OCI-LY3 (cell line): ENCODE measurements at regions not wholly inside any gene's neighbourhood (a gene's known extent, or its start where the extent isn't known, plus 50 kb on each side); places are given as distances from the start of the nearest gene placed in this dataset.

Experiments
- H2AFZ ChIP-seq: fragments of 200-600, 300-600 bp; shearing (Covaris generic); 2 replicates; pipeline ENCODE4 v1.6.0; 2014; ENCODE audit warnings: antibody characterized with exemption, low read depth, low read length
- H3K27ac ChIP-seq: fragments of 200-600, 300-600 bp; sonication (generic); 2 replicates; pipeline ENCODE4 v1.5.1; 2014; ENCODE audit warnings: mild to moderate bottlenecking, low read length, moderate library complexity, mixed read lengths
- H3K27me3 ChIP-seq: fragments of 200-600, 300-600 bp; sonication (generic); 2 replicates; pipeline ENCODE4 v1.6.1; 2014; ENCODE audit warnings: low read depth, low read length, mixed read lengths
- H3K36me3 ChIP-seq: fragments of 200-600, 300-600 bp; sonication (generic); replicated peaks from 2 replicates; pipeline ENCODE3; 2014; ENCODE audit warnings: low read depth, low read length, mixed read lengths
- H3K4me1 ChIP-seq: fragments of 300-600, 200-600 bp; sonication (generic); 2 replicates; pipeline ENCODE4 v1.6.1; 2014; ENCODE audit warnings: low read length, mixed read lengths
- H3K4me2 ChIP-seq: fragments of 200-600, 300-600 bp; sonication (generic); 2 replicates; pipeline ENCODE4 v1.6.1; 2014; ENCODE audit warnings: low read length, mixed read lengths
- H3K4me3 ChIP-seq: fragments of 300-600, 200-600 bp; sonication (generic); 2 replicates; pipeline ENCODE4 v1.5.1; 2014; ENCODE audit warnings: antibody characterized with exemption, mild to moderate bottlenecking, low read length, moderate library complexity
- H3K79me2 ChIP-seq: fragments of 300-600, 200-600 bp; shearing (Covaris generic); 2 replicates; pipeline ENCODE4 v1.6.1; 2014; ENCODE audit warnings: mild to moderate bottlenecking, low read length, mixed read lengths
- H3K9ac ChIP-seq: fragments of 300-600, 200-600 bp; shearing (Covaris generic); 2 replicates; pipeline ENCODE4 v1.6.0; 2014; ENCODE audit warnings: mild to moderate bottlenecking, low read length, moderate library complexity
- H3K9me3 ChIP-seq: fragments of 200-600, 300-600 bp; shearing (Covaris generic); 2 replicates; pipeline ENCODE4 v1.6.1; 2014; ENCODE audit warnings: low read length, mixed read lengths; ENCODE audit not compliant: insufficient read depth
- H4K20me1 ChIP-seq: fragments of 200-600, 300-600 bp; sonication (generic); 2 replicates; pipeline ENCODE4 v1.6.1; 2016; ENCODE audit warnings: low read length, mixed read lengths; ENCODE audit not compliant: insufficient read depth
- EZH2phosphoT487 ChIP-seq: fragments of 200-600 bp; shearing (Covaris generic); IDR thresholded peaks from 2 replicates; pipeline ENCODE4 v1.6.1; 2018; ENCODE audit warnings: antibody characterized with exemption, mixed run types, low read depth
- TF ChIP-seq, protein P1 (sequence below): fragments of 200-600, 300-600 bp; sonication (generic); IDR thresholded peaks from 2 replicates; pipeline ENCODE4 v1.5.1; 2014; ENCODE audit warnings: antibody characterized with exemption, low read length, low read depth

DNA sequence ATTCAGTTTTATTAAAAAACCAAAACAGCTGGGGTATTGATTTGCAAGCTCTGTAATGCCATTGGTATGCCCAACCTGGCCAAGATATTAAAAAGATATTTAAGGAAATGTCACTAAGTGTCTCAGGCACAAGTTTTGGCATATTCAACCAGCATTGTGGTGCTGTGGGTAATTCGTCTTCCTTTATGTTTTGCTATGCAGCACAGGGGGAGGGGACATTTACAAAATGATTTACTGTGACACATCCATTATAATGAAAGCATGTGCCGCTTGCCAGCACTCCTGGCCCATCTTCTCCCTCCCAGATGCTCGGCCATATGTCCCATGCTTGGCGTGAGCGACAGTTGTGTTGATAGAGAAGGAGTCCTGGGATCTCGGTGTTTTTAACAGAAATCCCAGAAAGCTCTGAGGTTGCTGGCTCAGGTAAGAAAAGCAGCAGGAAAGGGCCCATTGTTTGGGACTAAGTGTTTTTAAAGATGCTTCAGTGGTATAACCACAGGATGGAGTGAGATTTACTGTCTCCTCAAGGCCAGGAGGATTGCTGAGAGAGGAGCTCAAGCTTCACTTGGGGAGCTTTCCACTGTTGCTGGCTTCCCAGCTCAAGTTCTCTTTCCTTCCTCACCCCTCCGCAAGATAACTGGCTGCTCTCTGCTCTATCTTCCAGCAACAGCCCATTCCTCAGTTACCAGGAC is 158.2 kb upstream of the TSC22D2 start:
- H3K9me3 ChIP-seq, result no peaks in the 10 kb centered on the region
- no peaks in the 10 kb centered on the region for H3K36me3 ChIP-seq
- peaks cover 3% of the 10 kb centered on the region; the same call in 1 of the 2 replicates for H3K27me3 ChIP-seq
- no peak overlapping the region for H3K4me3 ChIP-seq
- peaks cover 11% of the 10 kb centered on the region for H3K4me1 ChIP-seq
- H3K4me2 ChIP-seq, result no peak overlapping the region
- H4K20me1 ChIP-seq, result no peaks in the 10 kb centered on the region
- H3K79me2 ChIP-seq, result no peaks in the 10 kb centered on the region
- no peak overlapping the region for H3K9ac ChIP-seq
- TF ChIP-seq EZH2phosphoT487, result no peak
- TF ChIP-seq, protein P1, sequence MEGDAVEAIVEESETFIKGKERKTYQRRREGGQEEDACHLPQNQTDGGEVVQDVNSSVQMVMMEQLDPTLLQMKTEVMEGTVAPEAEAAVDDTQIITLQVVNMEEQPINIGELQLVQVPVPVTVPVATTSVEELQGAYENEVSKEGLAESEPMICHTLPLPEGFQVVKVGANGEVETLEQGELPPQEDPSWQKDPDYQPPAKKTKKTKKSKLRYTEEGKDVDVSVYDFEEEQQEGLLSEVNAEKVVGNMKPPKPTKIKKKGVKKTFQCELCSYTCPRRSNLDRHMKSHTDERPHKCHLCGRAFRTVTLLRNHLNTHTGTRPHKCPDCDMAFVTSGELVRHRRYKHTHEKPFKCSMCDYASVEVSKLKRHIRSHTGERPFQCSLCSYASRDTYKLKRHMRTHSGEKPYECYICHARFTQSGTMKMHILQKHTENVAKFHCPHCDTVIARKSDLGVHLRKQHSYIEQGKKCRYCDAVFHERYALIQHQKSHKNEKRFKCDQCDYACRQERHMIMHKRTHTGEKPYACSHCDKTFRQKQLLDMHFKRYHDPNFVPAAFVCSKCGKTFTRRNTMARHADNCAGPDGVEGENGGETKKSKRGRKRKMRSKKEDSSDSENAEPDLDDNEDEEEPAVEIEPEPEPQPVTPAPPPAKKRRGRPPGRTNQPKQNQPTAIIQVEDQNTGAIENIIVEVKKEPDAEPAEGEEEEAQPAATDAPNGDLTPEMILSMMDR, result no peak
- H3K27ac ChIP-seq, result no peak overlapping the region
- no peak overlapping the region for H2AFZ ChIP-seq

DNA sequence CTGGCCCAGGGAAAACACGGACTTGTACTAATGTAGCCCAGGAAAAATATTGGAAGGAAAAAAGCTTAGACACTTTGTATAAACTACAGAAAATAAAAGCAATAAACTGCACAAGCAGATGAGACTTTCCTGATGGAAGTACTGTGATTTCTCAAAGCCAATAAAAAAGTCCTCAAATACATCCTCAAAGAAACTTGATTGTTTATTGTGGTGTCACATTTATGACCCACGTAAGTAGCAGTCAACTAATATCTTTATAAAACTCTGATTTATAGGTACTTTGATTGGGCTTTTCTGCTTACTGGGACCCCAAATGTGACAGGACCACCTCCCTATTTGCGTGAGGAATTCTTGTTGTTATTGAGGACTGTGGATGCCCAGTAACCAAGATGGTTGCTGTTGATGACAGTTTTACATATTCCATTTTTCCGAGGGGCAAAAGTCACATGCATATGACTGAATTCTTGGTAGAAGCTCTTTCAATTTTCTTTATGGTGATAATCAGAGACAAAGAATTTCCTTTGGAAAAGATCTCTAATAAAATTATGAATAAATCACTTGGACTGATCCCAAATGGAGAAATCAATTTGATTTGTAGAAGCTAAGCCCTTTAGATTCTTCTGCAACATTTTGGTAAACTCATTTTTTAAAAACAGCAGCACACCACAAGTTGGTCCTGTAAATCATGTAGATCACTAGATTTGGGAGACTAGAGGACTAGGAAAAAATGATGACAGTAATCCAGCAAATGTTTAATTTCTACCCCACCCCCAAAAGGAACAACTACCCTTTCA is 159.0 kb upstream of the TSC22D2 start:
- Histone ChIP-seq H3K4me1 (peaks cover 11% of the 10 kb centered on the region), H3K79me2 (no peaks in the 10 kb centered on the region), H3K36me3 (no peaks in the 10 kb centered on the region), H3K4me3 (no peak overlapping the region), H3K9ac (no peak overlapping the region), H4K20me1 (no peaks in the 10 kb centered on the region), H3K9me3 (no peaks in the 10 kb centered on the region), H3K27me3 (peaks cover 9% of the 10 kb centered on the region; the same call in 1 of the 2 replicates), H3K4me2 (peak overlapping the region; percentile 49; the same call in 1 of the 2 replicates), H3K27ac (no peak overlapping the region), H2AFZ (no peak overlapping the region)
- TF ChIP-seq, protein P1, result no peak
- TF ChIP-seq EZH2phosphoT487, result no peak

DNA sequence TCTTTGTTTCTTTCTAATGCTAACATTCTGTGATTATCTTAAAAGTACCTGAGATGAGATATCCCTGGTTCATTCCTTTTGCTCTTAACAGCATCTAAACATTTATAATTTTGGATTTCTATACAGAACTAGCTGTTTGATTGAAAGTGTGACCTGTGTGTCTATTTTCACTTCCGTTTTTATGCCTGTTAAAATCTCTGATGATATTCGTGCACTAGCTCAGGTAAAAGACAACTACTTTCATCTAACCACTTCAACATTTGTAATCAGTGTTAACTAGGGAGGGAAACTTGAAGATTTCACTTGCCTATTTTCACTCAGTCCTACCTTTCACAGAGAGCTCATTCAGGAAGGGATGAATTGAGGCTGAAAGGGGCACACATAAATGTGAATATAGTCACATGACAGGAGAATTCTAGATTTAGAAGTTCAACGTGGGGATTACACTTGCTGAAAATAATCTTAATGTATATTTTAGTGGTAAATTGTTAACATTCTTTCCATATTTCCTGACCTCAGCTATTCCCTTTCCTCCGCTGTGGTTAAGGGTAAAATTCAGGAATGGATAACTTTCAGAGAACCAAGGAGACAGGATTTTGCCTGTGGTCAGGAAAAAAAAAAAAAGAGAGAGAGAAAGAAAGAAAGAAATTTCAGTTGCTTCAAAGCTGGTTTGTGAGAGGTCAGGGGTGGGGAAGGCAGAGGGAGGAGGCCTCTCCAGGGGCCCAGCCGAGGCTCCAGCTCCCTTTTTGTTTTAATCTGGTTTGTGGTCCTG is 159.8 kb upstream of the TSC22D2 start:
- Histone ChIP-seq H3K27ac (no peak overlapping the region), H3K27me3 (peaks cover 15% of the 10 kb centered on the region; the same call in 1 of the 2 replicates), H3K4me1 (peaks cover 11% of the 10 kb centered on the region), H3K36me3 (no peaks in the 10 kb centered on the region), H3K9ac (no peak overlapping the region), H2AFZ (no peak overlapping the region), H3K4me2 (peak overlapping the region; percentile 49), H3K9me3 (no peaks in the 10 kb centered on the region), H3K79me2 (no peaks in the 10 kb centered on the region), H3K4me3 (no peak overlapping the region), H4K20me1 (no peaks in the 10 kb centered on the region)
- no peak for TF ChIP-seq EZH2phosphoT487
- TF ChIP-seq, protein P1, result no peak

DNA sequence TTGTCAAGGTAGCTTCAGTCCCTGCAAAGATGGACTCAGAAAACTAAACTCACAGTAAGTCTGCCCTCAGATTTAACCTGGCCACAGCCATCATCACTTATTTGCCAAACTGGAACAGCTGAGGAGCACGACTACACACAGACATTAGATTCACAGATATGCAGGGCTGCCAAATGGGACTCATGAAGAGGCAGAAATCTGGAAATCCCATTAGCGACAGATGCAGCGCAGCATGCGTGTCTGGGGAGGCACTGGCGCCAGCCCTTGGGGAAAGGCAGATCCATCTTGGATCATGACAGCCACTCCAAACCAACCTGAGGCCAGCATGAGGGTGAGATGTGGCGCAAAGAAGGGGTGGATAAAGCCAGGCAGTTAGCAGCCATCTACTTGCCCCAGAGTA is 160.7 kb upstream of the TSC22D2 start:
- H3K79me2 ChIP-seq, result no peaks in the 10 kb centered on the region
- H3K9ac ChIP-seq, result no peak overlapping the region
- no peaks in the 10 kb centered on the region for H4K20me1 ChIP-seq
- H3K36me3 ChIP-seq, result no peaks in the 10 kb centered on the region
- H3K4me3 ChIP-seq, result no peak overlapping the region
- H2AFZ ChIP-seq, result no peak overlapping the region
- H3K9me3 ChIP-seq, result no peaks in the 10 kb centered on the region
- TF ChIP-seq EZH2phosphoT487, result no peak
- TF ChIP-seq, protein P1, result no peak
- H3K4me2 ChIP-seq, result no peak overlapping the region
- H3K27ac ChIP-seq, result no peak overlapping the region
- peaks cover 11% of the 10 kb centered on the region for H3K4me1 ChIP-seq
- peaks cover 23% of the 10 kb centered on the region; the same call in 1 of the 2 replicates for H3K27me3 ChIP-seq
